A673 (cell line): ENCODE measurements at regions not wholly inside any gene's neighbourhood (a gene's known extent, or its start where the extent isn't known, plus 50 kb on each side); places are given as distances from the start of the nearest gene placed in this dataset.
"Not testable (repeated sequence)": the region's sequence is repeated elsewhere in the genome, so short reads cannot be mapped to it uniquely, and the experiment has no call there.

Experiments used
- CTCF ChIP-seq: fragments of 300-800, 200-600 bp; sonication (generic); conservative IDR thresholded peaks from 2 replicates; pipeline ENCODE4 v1.5.1; 2017; ENCODE audit warnings: low read depth, mild to moderate bottlenecking, antibody characterized with exemption, low read length, moderate library complexity, mixed read lengths
- EZH2 ChIP-seq: fragments of 200-600 bp; sonication (generic); IDR thresholded peaks from 2 replicates; pipeline ENCODE4 v1.6.1; 2017; ENCODE audit warnings: borderline replicate concordance, low read depth, mild to moderate bottlenecking, mixed read lengths, antibody characterized with exemption, low read length; ENCODE audit not compliant: poor library complexity, severe bottlenecking

- not testable (repeated sequence) for TF ChIP-seq CTCF, EZH2
Measured at GRCh38 chr13:16158016-16158415, 3023.6 kb downstream of the TUBA3C start.
